Neural cell (in vitro differentiated cells): ENCODE measurements at regions not wholly inside any gene's neighbourhood (a gene's known extent, or its start where the extent isn't known, plus 50 kb on each side); places are given as distances from the start of the nearest gene placed in this dataset.

ENCODE experiments used
- H2AFZ ChIP-seq: fragments of 200-600, 300-800 bp; sonication (generic), shearing (Covaris generic); 2 replicates; pipeline ENCODE4 v1.6.0; 2014; ENCODE audit warnings: low read depth, mild to moderate bottlenecking, antibody characterized with exemption, low read length, moderate library complexity
- H3F3A ChIP-seq: fragments of 200-600 bp; shearing (Covaris generic); 2 replicates; pipeline ENCODE4 v1.6.1; 2016; ENCODE audit warnings: mild to moderate bottlenecking, moderate library complexity, mixed read lengths, antibody characterized with exemption, low read length; ENCODE audit not compliant: insufficient read depth, poor library complexity, severe bottlenecking
- H3K27ac ChIP-seq: fragments of 200-600, 300-800 bp; sonication (generic), shearing (Covaris generic); 2 replicates; pipeline ENCODE4 v1.5.1; 2014; ENCODE audit warnings: mild to moderate bottlenecking, low read length, moderate library complexity
- H3K27me3 ChIP-seq: fragments of 300-800, 200-600 bp; sonication (generic), shearing (Covaris generic); 2 replicates; pipeline ENCODE4 v1.6.0; 2014; ENCODE audit warnings: mild to moderate bottlenecking, low read depth, low read length, moderate library complexity; ENCODE audit not compliant: insufficient read depth
- H3K36me3 ChIP-seq: fragments of 300-800, 200-600 bp; sonication (generic), shearing (Covaris generic); 2 replicates; pipeline ENCODE4 v1.5.1; 2014; ENCODE audit warnings: mild to moderate bottlenecking, antibody characterized with exemption, low read length, moderate library complexity; ENCODE audit not compliant: insufficient read depth
- H3K4me2 ChIP-seq: fragments of 300-800, 200-600 bp; sonication (generic), shearing (Covaris generic); 2 replicates; pipeline ENCODE4 v1.6.0; 2014; ENCODE audit warnings: mild to moderate bottlenecking, low read length
- H3K4me3 ChIP-seq: fragments of 300-800, 200-600 bp; sonication (generic), shearing (Covaris generic); 2 replicates; pipeline ENCODE4 v1.5.1; 2014; ENCODE audit warnings: mild to moderate bottlenecking, low read length, moderate library complexity
- H3K79me2 ChIP-seq: fragments of 200-600 bp; shearing (Covaris generic); replicated peaks from 2 replicates; pipeline ENCODE4 v1.6.0; 2014; ENCODE audit warnings: mild to moderate bottlenecking, low read length, moderate library complexity; ENCODE audit not compliant: insufficient read depth
- H3K9ac ChIP-seq: fragments of 300-800, 200-600 bp; sonication (generic), shearing (Covaris generic); 2 replicates; pipeline ENCODE4 v1.6.1; 2016; ENCODE audit warnings: mild to moderate bottlenecking, low read length, mixed read lengths
- H3K9me2 ChIP-seq: fragments of 200-600 bp; shearing (Covaris generic); 2 replicates; pipeline ENCODE4 v1.6.1; 2016; ENCODE audit warnings: mild to moderate bottlenecking, low read length, mixed read lengths; ENCODE audit not compliant: insufficient read depth
- H3K9me3 ChIP-seq: fragments of 200-600, 300-800 bp; sonication (generic), shearing (Covaris generic); 2 replicates; pipeline ENCODE4 v1.6.1; 2016; ENCODE audit warnings: mild to moderate bottlenecking, mixed run types, low read length, moderate library complexity, mixed read lengths
- H4K20me1 ChIP-seq: fragments of 200-600 bp; shearing (Covaris generic); 2 replicates; pipeline ENCODE4 v1.6.1; 2016; ENCODE audit warnings: mild to moderate bottlenecking, mixed run types; ENCODE audit not compliant: insufficient read depth
- EP300 ChIP-seq: fragments of 450-650 bp; conservative IDR thresholded peaks from 2 replicates; pipeline ENCODE4 v1.6.1; 2014; ENCODE audit warnings: antibody characterized with exemption, mild to moderate bottlenecking, moderate library complexity; ENCODE audit not compliant: poor library complexity, severe bottlenecking
- EZH2 ChIP-seq: fragments of 200-600, 300-800 bp; shearing (Covaris generic), sonication (generic); IDR thresholded peaks from 2 replicates; pipeline ENCODE4 v1.6.1; 2014; ENCODE audit warnings: antibody characterized with exemption, low read length, borderline replicate concordance, mild to moderate bottlenecking; ENCODE audit not compliant: insufficient read depth, poor library complexity, severe bottlenecking
- MXI1 ChIP-seq: fragments of 450-650 bp; conservative IDR thresholded peaks from 2 replicates; pipeline ENCODE4 v1.6.1; 2014; ENCODE audit warnings: antibody characterized with exemption, mild to moderate bottlenecking; ENCODE audit not compliant: poor library complexity, severe bottlenecking
- POLR2AphosphoS5 ChIP-seq: IDR thresholded peaks from 2 replicates; pipeline ENCODE4 v1.6.1; 2012
- RAD21 ChIP-seq: fragments of 450-650 bp; conservative IDR thresholded peaks from 2 replicates; pipeline ENCODE4 v1.6.1; 2014; ENCODE audit warnings: antibody characterized with exemption, mild to moderate bottlenecking, moderate library complexity
- SMC3 ChIP-seq: fragments of 450-650 bp; conservative IDR thresholded peaks from 2 replicates; pipeline ENCODE4 v1.6.1; 2014; ENCODE audit warnings: antibody characterized with exemption, mild to moderate bottlenecking, moderate library complexity; ENCODE audit not compliant: poor library complexity
- TAF1 ChIP-seq: IDR thresholded peaks from 2 replicates; pipeline ENCODE4 v1.6.1; 2012; ENCODE audit warnings: low read depth
- TF ChIP-seq, protein P1 (sequence below): fragments of 450-650 bp; IDR thresholded peaks from 2 replicates; pipeline ENCODE4 v1.5.1; 2014; ENCODE audit warnings: antibody characterized with exemption, mild to moderate bottlenecking, moderate library complexity; ENCODE audit not compliant: poor library complexity, severe bottlenecking
- TF ChIP-seq, protein P2 (sequence below): IDR thresholded peaks from 2 replicates; pipeline ENCODE4 v1.6.1; 2012; ENCODE audit warnings: borderline replicate concordance

DNA sequence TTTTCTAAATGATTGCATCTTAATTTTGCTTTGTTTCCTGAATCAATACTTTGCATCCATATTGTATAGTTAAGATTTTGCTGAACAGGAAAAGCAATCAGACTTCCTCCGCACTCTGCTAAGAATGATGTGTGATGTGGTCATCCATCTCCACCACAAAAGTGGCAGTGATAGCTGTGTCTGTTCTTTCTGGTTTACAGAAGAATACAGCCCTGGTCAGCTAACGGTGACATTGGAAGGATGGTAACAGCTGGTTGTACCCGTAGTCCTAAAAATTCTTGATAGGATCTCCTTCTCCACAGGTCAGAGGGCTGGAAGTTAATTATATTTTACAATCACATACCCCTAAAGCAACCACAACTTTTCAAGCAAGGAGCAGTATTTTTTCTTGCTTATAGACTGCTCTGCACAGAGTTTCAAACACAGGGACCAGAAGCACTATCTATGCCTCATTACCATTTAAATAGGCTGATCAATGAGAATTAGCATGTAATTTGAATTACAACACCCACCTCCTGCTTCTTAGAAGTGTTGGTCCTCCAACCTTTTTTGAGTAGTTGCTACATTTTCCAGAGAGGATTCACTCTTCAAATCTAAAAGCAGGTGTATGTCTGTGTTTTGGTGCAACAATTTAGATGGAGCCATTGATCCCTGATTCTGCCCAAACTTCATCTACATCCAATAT is 1191.9 kb upstream of the NUDT12 start:
- Histone ChIP-seq H3K36me3 (no peaks in the 10 kb centered on the region), H3K4me2 (no peak overlapping the region), H3K27me3 (no peaks in the 10 kb centered on the region)

DNA sequence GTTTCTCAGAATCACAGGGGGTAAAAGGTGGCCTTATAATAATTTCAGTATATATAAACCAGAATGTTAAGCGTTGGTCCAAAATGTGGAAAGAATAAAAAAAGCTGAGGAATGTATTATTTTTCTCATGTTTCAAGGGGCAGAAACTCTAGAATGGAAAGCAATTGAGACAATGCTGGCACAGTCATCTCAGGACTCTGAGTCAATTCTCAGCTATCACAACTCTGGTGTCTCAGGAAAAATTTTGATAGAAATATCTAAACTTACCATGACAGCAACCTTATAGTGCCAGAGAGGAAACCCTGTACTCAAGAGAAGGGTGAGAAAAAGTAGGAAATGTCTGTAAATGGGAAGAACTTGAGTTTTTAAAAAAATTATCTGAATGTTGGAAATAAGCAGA is 1189.4 kb upstream of the NUDT12 start:
- Histone ChIP-seq H3F3A (no peaks in the 10 kb centered on the region), H3K9me2 (no peaks in the 10 kb centered on the region), H2AFZ (no peak overlapping the region), H3K4me3 (no peak overlapping the region), H3K27ac (no peak overlapping the region), H4K20me1 (no peaks in the 10 kb centered on the region), H3K4me2 (no peak overlapping the region), H3K9ac (no peak overlapping the region), H3K9me3 (no peaks in the 10 kb centered on the region), H3K27me3 (no peaks in the 10 kb centered on the region), H3K36me3 (no peaks in the 10 kb centered on the region), H3K79me2 (no peaks in the 10 kb centered on the region)
- TF ChIP-seq POLR2AphosphoS5 (no peak), SMC3 (no peak), TAF1 (no peak)
- TF ChIP-seq, protein P1, sequence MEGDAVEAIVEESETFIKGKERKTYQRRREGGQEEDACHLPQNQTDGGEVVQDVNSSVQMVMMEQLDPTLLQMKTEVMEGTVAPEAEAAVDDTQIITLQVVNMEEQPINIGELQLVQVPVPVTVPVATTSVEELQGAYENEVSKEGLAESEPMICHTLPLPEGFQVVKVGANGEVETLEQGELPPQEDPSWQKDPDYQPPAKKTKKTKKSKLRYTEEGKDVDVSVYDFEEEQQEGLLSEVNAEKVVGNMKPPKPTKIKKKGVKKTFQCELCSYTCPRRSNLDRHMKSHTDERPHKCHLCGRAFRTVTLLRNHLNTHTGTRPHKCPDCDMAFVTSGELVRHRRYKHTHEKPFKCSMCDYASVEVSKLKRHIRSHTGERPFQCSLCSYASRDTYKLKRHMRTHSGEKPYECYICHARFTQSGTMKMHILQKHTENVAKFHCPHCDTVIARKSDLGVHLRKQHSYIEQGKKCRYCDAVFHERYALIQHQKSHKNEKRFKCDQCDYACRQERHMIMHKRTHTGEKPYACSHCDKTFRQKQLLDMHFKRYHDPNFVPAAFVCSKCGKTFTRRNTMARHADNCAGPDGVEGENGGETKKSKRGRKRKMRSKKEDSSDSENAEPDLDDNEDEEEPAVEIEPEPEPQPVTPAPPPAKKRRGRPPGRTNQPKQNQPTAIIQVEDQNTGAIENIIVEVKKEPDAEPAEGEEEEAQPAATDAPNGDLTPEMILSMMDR: no peak

More for the DNA sequence above, 1191.9 kb upstream of the NUDT12 start:
- TF ChIP-seq RAD21 (no peak), TAF1 (no peak), POLR2AphosphoS5 (no peak), MXI1 (no peak), EP300 (no peak), EZH2 (no peak), SMC3 (no peak)
- TF ChIP-seq, protein P2, sequence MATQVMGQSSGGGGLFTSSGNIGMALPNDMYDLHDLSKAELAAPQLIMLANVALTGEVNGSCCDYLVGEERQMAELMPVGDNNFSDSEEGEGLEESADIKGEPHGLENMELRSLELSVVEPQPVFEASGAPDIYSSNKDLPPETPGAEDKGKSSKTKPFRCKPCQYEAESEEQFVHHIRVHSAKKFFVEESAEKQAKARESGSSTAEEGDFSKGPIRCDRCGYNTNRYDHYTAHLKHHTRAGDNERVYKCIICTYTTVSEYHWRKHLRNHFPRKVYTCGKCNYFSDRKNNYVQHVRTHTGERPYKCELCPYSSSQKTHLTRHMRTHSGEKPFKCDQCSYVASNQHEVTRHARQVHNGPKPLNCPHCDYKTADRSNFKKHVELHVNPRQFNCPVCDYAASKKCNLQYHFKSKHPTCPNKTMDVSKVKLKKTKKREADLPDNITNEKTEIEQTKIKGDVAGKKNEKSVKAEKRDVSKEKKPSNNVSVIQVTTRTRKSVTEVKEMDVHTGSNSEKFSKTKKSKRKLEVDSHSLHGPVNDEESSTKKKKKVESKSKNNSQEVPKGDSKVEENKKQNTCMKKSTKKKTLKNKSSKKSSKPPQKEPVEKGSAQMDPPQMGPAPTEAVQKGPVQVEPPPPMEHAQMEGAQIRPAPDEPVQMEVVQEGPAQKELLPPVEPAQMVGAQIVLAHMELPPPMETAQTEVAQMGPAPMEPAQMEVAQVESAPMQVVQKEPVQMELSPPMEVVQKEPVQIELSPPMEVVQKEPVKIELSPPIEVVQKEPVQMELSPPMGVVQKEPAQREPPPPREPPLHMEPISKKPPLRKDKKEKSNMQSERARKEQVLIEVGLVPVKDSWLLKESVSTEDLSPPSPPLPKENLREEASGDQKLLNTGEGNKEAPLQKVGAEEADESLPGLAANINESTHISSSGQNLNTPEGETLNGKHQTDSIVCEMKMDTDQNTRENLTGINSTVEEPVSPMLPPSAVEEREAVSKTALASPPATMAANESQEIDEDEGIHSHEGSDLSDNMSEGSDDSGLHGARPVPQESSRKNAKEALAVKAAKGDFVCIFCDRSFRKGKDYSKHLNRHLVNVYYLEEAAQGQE: no peak
- TF ChIP-seq, protein P1: no peak
- no peak overlapping the region for H3K9ac ChIP-seq
- H4K20me1 ChIP-seq: no peaks in the 10 kb centered on the region
- no peak overlapping the region for H2AFZ ChIP-seq
- no peaks in the 10 kb centered on the region for H3K9me3 ChIP-seq
- H3F3A ChIP-seq: no peaks in the 10 kb centered on the region
- H3K27ac ChIP-seq: no peak overlapping the region
- H3K4me3 ChIP-seq: no peak overlapping the region
- H3K79me2 ChIP-seq: no peaks in the 10 kb centered on the region
- H3K9me2 ChIP-seq: no peaks in the 10 kb centered on the region
